Suppressor macrophage treated with lipopolysaccharide for 4 hours (primary cell): ENCODE measurements at regions not wholly inside any gene's neighbourhood (a gene's known extent, or its start where the extent isn't known, plus 50 kb on each side); places are given as distances from the start of the nearest gene placed in this dataset.
A peak's percentile ranks its signal among the peaks of the same experiment; 100 is the strongest.
"Not testable (repeated sequence)": the region's sequence is repeated elsewhere in the genome, so short reads cannot be mapped to it uniquely, and the experiment has no call there.

Source experiments
- DNase-seq: peaks from one replicate; pipeline ENCODE4 v3.0.0-alpha.2; 2020

GRCh38 chr2:194883711-194884110 is 773.3 kb upstream of the SLC39A10 start:
- no peak for DNase-seq

DNA sequence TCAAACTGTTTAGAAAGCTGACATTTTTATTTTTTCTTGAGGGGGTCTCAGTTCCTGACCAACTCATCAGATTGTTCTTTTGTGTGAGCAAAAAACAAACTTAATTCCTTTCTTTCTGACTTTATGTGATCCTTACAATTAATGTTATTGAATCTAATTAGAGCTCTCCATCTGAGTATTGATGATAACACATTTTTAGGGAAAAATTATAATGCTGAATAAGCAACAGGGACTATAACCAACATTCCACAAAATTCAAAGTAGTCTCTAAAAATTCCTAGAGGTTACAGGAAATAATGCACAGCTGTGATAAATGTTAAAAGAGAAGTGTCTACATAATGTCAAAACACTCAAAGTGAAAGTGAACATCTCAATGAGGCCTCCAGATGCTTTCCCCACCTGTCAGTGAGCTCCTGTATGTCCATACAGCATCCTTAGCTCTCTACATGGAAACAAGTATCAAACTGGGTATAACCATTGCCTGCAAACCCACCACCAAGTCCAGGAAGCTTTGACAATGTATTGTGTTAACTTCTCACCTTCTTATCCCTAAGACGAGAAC is 786.0 kb upstream of the SLC39A10 start:
- DNase-seq, result no peak

DNA sequence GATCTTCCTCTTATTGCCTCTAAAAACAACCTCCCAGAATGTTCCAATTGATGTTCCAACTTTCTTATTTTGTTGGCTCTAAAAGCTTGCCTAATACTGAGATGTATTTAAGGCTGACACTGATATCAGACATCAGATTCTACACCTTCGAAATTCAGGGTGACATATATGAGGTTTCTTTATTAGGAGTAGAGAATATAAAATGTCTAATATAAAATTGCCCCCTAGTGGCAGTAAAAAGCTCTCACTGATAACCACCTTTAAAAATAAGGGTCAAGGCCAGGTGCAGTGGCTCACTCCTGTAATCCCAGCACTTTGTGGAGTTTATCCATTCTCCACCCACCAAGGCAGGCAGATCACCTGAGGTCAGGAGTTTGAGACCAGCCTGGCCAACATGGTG is 789.7 kb upstream of the SLC39A10 start:
- peak; percentile 2 for DNase-seq

GRCh38 chr2:194854941-194855340 is 802.1 kb upstream of the SLC39A10 start:
- no peak for DNase-seq

DNA sequence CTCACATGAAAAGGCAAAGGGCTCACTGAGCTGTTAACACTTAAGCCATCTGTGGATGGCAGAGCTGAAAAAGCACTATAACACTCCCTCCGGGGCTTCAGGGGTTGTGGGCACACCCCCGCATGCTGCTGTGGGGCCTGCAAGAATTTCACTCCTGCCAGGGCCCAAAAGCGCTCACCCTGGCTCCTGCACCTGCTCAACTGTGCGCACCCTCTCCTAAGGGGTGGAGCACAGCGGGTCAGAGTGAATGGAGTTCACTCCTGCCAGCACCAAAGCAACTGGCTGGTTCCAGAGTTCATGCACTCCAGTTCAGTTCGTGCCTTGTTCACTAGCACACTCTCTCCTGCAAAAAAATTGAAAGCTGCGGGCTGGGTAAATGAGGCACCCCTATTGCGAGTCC is 814.2 kb upstream of the SLC39A10 start:
- no peak for DNase-seq

- DNase-seq, result not testable (repeated sequence)
Observed at GRCh38 chr2:194834371-194834770, 822.7 kb upstream of the SLC39A10 start.

GRCh38 chr2:194826241-194826640 is 830.8 kb upstream of the SLC39A10 start:
- no peak for DNase-seq

- no peak for DNase-seq
Observed at GRCh38 chr2:194824450-194824849, 832.6 kb upstream of the SLC39A10 start.

- no peak for DNase-seq
Observed at GRCh38 chr2:194822657-194823056, 834.4 kb upstream of the SLC39A10 start.

GRCh38 chr2:194822097-194822496 is 834.9 kb upstream of the SLC39A10 start:
- no peak for DNase-seq

DNA sequence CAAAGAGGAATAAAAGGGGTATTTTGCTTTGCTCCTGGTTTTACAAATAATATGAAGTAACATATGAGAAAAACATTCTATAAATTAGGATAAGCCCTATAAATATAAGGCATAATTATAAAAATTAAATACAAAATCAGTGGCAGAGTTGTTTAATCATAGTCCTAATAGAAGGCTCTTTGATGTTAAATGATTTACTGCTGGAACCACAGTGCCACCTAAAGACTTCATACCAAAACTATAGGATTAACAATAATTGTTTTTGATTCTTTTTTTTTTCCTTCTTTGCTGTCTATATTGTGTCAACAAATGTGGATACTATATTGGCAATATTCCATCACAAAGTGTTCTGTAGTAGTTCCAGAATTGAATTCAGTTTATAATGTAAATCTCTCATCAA is 837.7 kb upstream of the SLC39A10 start:
- DNase-seq, result no peak

DNA sequence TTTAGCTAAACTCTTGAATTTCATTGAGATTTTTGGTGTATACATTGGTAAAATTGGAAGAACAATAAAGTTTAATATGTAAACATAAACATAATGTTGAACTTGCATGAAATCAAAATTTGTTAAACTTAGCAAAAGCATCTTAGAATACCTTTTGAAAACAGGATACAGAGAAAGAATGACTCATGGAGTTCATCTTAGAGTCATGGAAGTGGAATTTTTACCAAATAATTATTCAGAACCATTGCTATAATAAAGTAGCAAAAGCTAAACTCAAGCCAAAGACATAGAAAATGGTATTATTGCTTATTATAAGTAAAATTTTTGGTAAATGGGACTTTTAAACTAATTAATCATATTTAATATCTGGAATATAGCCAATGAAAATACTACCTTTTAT is 841.6 kb upstream of the SLC39A10 start:
- no peak for DNase-seq

- DNase-seq, result no peak
Observed at GRCh38 chr2:194802589-194802988, 854.4 kb upstream of the SLC39A10 start.

DNA sequence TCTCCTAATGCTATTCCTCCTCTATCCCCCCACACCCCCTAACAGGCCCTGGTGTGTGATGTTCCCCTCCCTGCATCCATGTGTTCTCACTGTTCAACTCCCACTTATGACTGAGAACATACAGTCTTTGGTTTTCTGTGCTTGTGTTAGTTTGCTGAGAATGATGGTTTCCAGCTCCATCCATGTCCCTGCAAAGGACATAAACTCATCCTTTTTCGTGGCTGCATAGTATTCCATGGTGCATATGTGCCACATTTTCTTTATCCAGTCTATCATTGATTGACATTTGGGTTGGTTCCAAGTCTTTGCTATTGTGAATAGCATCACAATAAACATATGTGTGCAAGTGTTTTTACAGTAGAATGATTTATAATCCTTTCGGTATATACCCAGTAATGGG is 870.0 kb upstream of the SLC39A10 start:
- DNase-seq, result not testable (repeated sequence)

GRCh38 chr2:194771394-194771793 is 885.6 kb upstream of the SLC39A10 start:
- DNase-seq, result not testable (repeated sequence)

GRCh38 chr2:194769030-194769429 is 888.0 kb upstream of the SLC39A10 start:
- no peak for DNase-seq

- DNase-seq, result no peak
Observed at GRCh38 chr2:194765723-194766122, 891.3 kb upstream of the SLC39A10 start.

DNA sequence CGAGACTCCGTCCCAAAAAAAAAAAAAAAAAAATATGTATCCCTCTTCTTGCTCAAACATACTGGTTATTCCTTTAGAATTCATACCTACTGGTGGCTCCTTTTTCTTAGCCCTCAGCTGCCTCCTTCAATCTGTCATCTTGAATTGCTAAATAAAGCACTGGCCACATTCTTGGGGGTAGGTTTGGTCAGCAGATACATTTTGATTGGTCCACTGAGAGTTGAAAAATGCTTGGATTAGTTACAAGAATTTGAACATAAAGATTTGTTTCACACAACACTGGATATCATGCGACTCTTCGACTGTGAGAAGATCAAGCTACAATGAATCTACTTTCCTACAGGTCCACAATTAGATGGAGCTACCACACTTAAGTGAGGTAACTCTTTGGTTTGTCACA is 906.1 kb upstream of the SLC39A10 start:
- DNase-seq, result no peak

- DNase-seq, result no peak
Observed at GRCh38 chr2:194745557-194746146, 911.4 kb upstream of the SLC39A10 start.

- DNase-seq, result no peak
Observed at GRCh38 chr2:194742706-194743105, 914.3 kb upstream of the SLC39A10 start.

- DNase-seq, result no peak
Observed at GRCh38 chr2:194739217-194739616, 917.8 kb upstream of the SLC39A10 start.

DNA sequence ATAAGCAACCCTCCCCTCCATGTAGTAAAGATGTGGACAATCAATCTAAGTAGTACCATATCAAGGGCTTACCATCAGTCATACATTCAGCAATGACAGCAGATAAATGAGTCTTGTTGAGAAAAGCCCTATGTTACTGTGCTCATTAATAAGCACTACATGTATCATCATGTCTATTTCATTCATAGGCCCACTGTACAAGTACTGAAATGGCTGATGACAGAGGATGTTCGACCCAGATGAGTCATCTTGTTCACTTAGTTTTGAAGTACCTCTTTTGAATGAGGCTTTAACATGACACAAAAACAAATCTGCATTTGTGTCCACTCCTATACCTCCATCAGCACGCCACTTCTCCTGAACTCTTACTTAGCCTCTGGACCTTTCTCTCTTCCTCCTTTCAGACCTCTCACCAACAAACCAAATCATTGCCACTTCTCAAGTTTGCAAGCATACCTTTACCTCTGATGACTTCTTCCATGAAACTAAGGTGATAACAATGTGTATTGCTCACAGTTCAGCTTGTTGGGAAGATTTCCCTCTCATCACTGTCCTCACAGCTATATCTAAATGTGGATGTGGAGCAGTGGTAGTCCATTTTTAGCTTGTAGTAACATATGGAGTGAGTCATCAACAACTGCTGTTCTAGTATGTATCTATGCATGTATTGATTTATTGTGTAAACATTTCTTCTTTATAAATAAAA is 921.0 kb upstream of the SLC39A10 start:
- no peak for DNase-seq

DNA sequence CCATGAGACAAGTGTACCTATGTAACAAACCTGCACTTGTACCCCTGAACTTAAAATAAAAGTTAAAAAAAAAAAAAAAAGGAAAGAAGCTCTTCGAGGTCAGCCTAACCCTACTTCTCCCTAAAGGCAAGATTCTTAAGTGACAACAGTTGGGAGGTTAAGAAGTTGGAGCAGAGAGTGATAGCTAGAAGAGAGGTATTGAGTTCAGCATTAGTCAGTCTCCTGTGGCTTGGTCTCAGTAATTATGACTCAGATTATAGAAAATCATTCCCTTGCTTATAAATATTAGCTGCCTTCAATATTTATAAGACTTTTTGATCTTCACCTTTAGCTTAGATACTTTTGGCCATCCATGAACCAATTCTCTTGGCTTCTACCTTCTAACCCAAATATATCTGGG is 926.8 kb upstream of the SLC39A10 start:
- DNase-seq, result no peak

- DNase-seq, result no peak
Observed at GRCh38 chr2:194725169-194725568, 931.9 kb upstream of the SLC39A10 start.

- no peak for DNase-seq
Observed at GRCh38 chr2:194723446-194723845, 933.6 kb upstream of the SLC39A10 start.
